Endothelial cell of umbilical vein (primary cell): ENCODE measurements at regions not wholly inside any gene's neighbourhood (a gene's known extent, or its start where the extent isn't known, plus 50 kb on each side); places are given as distances from the start of the nearest gene placed in this dataset.

Experiments
- BruUV-seq: library from RNA; stranded (reverse); fragments of 400-500 nt; replicated peaks from 2 replicates; lab custom pipeline; 2021; lab: Mats Ljungman, UMichigan
- CTCF ChIA-PET: fragments of 300-600, 350-600 bp; sonication (Branson Sonifier 250); formaldehyde crosslinking; loops from one replicate; lab custom pipeline; 2021; ENCODE audit warnings: antibody characterized with exemption, inconsistent platforms; lab: Charles Lee
- POLR2A ChIA-PET: fragments of 300-600, 350-600 bp; sonication (Branson Sonifier 250); formaldehyde crosslinking; loops from one replicate; lab custom pipeline; 2021; ENCODE audit warnings: antibody characterized with exemption, inconsistent platforms; lab: Charles Lee
- DNase-seq: peaks from one replicate; pipeline ENCODE4 v3.0.0-alpha.2; 2011; ENCODE audit warnings: low read depth, low spot score
- FAIRE-seq: peaks from 2 replicates; lab custom pipeline; 2011; peaks lifted over from hg19 to GRCh38; lab: Jason Lieb, UNC
- H2AFZ ChIP-seq: 2 replicates; pipeline ENCODE4 v1.6.0; 2012; ENCODE audit warnings: low read depth, low read length, control low read depth, inconsistent platforms
- H3K27ac ChIP-seq: 2 replicates; pipeline ENCODE4 v1.5.1; 2011; ENCODE audit warnings: low read depth, mild to moderate bottlenecking, control low read depth, low read length, moderate library complexity; ENCODE audit not compliant: insufficient read depth
- H3K27me3 ChIP-seq, 2 experiments: 2 replicates each; pipeline versions ENCODE4 v1.6.0 to v1.6.1; 2011; ENCODE audit warnings: low read length in 2 of 2, mixed read lengths in 1 of 2; ENCODE audit not compliant: control insufficient read depth in 2 of 2, insufficient read depth in 2 of 2
- H3K36me3 ChIP-seq, 2 experiments: 2 replicates in 1 of 2; 3 replicates in 1 of 2; pipeline ENCODE4 v1.5.1; 2011; ENCODE audit warnings: low read length in 2 of 2, mild to moderate bottlenecking in 1 of 2, moderate library complexity in 1 of 2; ENCODE audit not compliant: control insufficient read depth in 2 of 2, insufficient read depth in 2 of 2; ENCODE audit errors: extremely low read depth in 1 of 2
- H3K4me1 ChIP-seq: 3 replicates; pipeline ENCODE4 v1.5.1; 2011; ENCODE audit warnings: mild to moderate bottlenecking, low read length; ENCODE audit not compliant: control insufficient read depth, insufficient read depth; ENCODE audit errors: extremely low read depth
- H3K4me2 ChIP-seq: 2 replicates; pipeline ENCODE4 v1.6.1; 2011; ENCODE audit warnings: low read length, control low read depth, mixed read lengths; ENCODE audit not compliant: insufficient read depth
- H3K4me3 ChIP-seq, 3 experiments: fragments of 200-600 bp in 1 of 3; sonication (generic), shearing (Covaris generic) in 1 of 3; replicated peaks in 1 of 3; 2 replicates each; pipeline ENCODE4 v1.5.1; 2011 to 2016; ENCODE audit warnings: control low read depth in 3 of 3, low read length in 3 of 3, mild to moderate bottlenecking in 2 of 3, inconsistent platforms in 1 of 3, low read depth in 1 of 3, moderate library complexity in 1 of 3; ENCODE audit not compliant: insufficient read depth in 1 of 3
- H3K79me2 ChIP-seq: 2 replicates; pipeline ENCODE4 v1.6.0; 2012; ENCODE audit warnings: low read length, inconsistent platforms; ENCODE audit not compliant: control insufficient read depth, insufficient read depth
- H3K9ac ChIP-seq: replicated peaks from 2 replicates; pipeline ENCODE3; 2011; ENCODE audit warnings: low read length, control low read depth; ENCODE audit not compliant: insufficient read depth; ENCODE audit errors: extremely low read depth
- H3K9me1 ChIP-seq: replicated peaks from 3 replicates; pipeline ENCODE4 v1.6.0; 2011; ENCODE audit warnings: mild to moderate bottlenecking, low read length; ENCODE audit not compliant: control insufficient read depth, insufficient read depth; ENCODE audit errors: extremely low read depth
- H3K9me3 ChIP-seq: replicated peaks from 2 replicates; pipeline ENCODE4 v1.5.1; 2012; ENCODE audit warnings: low read length, inconsistent platforms; ENCODE audit not compliant: control insufficient read depth, insufficient read depth
- H4K20me1 ChIP-seq: replicated peaks from 2 replicates; pipeline ENCODE3; 2011; ENCODE audit warnings: mild to moderate bottlenecking, low read length; ENCODE audit not compliant: control insufficient read depth, insufficient read depth; ENCODE audit errors: extremely low read depth
- CTCF ChIP-seq, 2 donors: IDR thresholded peaks; 1 replicate in 1 of 2; 2 replicates in 1 of 2; pipeline ENCODE4 v1.5.1; 2011; ENCODE audit warnings: low read length in 2 of 2, mild to moderate bottlenecking in 2 of 2, moderate library complexity in 2 of 2, control low read depth in 1 of 2, inconsistent platforms in 1 of 2, low read depth in 1 of 2; ENCODE audit not compliant: insufficient read depth in 1 of 2; ENCODE audit errors: extremely low read depth in 1 of 2
- EZH2 ChIP-seq: IDR thresholded peaks from 2 replicates; pipeline ENCODE4 v1.6.1; 2012; ENCODE audit warnings: borderline replicate concordance, low read depth, mild to moderate bottlenecking, moderate library complexity, low read length, inconsistent platforms; ENCODE audit not compliant: severe bottlenecking
- FOS ChIP-seq: IDR thresholded peaks from 2 replicates; pipeline ENCODE4 v1.6.1; 2011; ENCODE audit warnings: mild to moderate bottlenecking, low read length, moderate library complexity, borderline replicate concordance; ENCODE audit not compliant: insufficient read depth
- GATA2 ChIP-seq: IDR thresholded peaks from 2 replicates; pipeline ENCODE4 v1.7.0; 2011; ENCODE audit warnings: low read depth, mild to moderate bottlenecking, moderate library complexity, mixed read lengths, low read length; ENCODE audit not compliant: insufficient read length, insufficient read depth
- JUN ChIP-seq: IDR thresholded peaks from 2 replicates; pipeline ENCODE4 v1.6.1; 2011; ENCODE audit warnings: borderline replicate concordance, low read depth; ENCODE audit not compliant: insufficient read length, insufficient read depth
- MAX ChIP-seq: IDR thresholded peaks from 2 replicates; pipeline ENCODE4 v1.6.1; 2011; ENCODE audit not compliant: insufficient read depth, insufficient read length
- MYC ChIP-seq: IDR thresholded peaks from one replicate; pipeline ENCODE4 v1.6.1; 2011; ENCODE audit warnings: mild to moderate bottlenecking, low read depth, low read length
- POLR2A ChIP-seq: IDR thresholded peaks from 2 replicates; pipeline ENCODE4 v1.6.1; 2012; ENCODE audit warnings: low read depth, mild to moderate bottlenecking, control low read depth, low read length
- POLR2AphosphoS5 ChIP-seq: IDR thresholded peaks from 2 replicates; pipeline ENCODE4 v1.6.1; 2012; ENCODE audit warnings: low read depth, mild to moderate bottlenecking, control low read depth, low read length, moderate library complexity; ENCODE audit not compliant: insufficient read depth
- dilution Hi-C: fragments of 300-500 bp; cut with MboI; formaldehyde crosslinking; loops from one replicate; pipeline ENCODE4 v1.15.0; 2019; ENCODE audit warnings: low sequenced_read_pairs; ENCODE audit not compliant: extremely low pct_ligation_motif_present
- intact Hi-C: fragments of 100-400 bp; cut with micrococcal nuclease; formaldehyde crosslinking; loops from one replicate; pipeline ENCODE4 v1.10.0; 2022

DNA sequence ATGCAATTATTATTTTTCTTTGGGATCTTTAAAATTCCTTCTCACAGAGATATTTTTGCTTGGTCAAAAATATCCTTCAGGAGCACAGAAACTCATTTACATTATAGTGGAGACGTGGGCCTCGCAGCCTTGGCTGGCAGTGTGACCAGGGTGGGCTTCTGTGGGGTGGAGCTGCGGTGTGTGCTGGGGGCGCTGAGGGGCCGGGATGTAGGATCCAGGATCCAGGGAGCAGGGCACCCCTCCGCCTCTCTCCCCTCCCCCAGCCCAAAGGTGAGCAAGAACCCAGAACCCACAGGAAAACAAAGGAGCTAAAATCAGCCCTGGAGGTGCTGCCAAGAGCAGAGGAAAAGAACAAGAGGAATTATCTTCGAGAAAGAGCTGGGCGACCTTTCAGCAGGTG is 79.1 kb upstream of the OLFM1 start:
- TF ChIP-seq MAX: no peak
- no peak for TF ChIP-seq POLR2AphosphoS5
- no peak for TF ChIP-seq POLR2A
- TF ChIP-seq EZH2: no peak
- no peak for TF ChIP-seq GATA2
- no peak for TF ChIP-seq JUN
- no peak for TF ChIP-seq MYC
- TF ChIP-seq FOS: no peak
- TF ChIP-seq CTCF (IDR thresholded peaks at IDR 0.05; ENCODE audit: extremely low read depth in 1 of 2, insufficient read depth in 1 of 2, low read depth in 1 of 2, low read length in 2 of 2): no peak
- no peak overlapping the region for H3K27ac ChIP-seq
- no peak overlapping the region for H2AFZ ChIP-seq
- H3K4me2 ChIP-seq: no peak overlapping the region
- CTCF ChIA-PET: no interaction called here
- H3K79me2 ChIP-seq: no peaks in the 10 kb centered on the region
- H3K9ac ChIP-seq: no peak overlapping the region
- DNase-seq (no peak), FAIRE-seq (no peak)
- intact Hi-C loops: no loop called here
- no peaks in the 10 kb centered on the region for H3K27me3 ChIP-seq
- POLR2A ChIA-PET: no interaction called here
- BruUV-seq: no TSS peak
- H3K9me1 ChIP-seq: no peaks in the 10 kb centered on the region
- no peaks in the 10 kb centered on the region for H3K36me3 ChIP-seq
- no peaks in the 10 kb centered on the region for H3K9me3 ChIP-seq
- H3K4me1 ChIP-seq: no peaks in the 10 kb centered on the region
- no peaks in the 10 kb centered on the region for H4K20me1 ChIP-seq
- no peak overlapping the region for H3K4me3 ChIP-seq
- dilution Hi-C loops: no loop called here
